HCT116 (cell line): ENCODE measurements at regions not wholly inside any gene's neighbourhood (a gene's known extent, or its start where the extent isn't known, plus 50 kb on each side); places are given as distances from the start of the nearest gene placed in this dataset.

Experiments
- ATAC-seq: fragments of 200-7000 bp; cut with Tn5 transposase; 2 replicates; pipeline ENCODE4 v1.9.1; 2020; ENCODE audit warnings: mild to moderate bottlenecking, moderate library complexity
- BruUV-seq: library from RNA; stranded (reverse); fragments of 400-500 nt; replicated peaks from 2 replicates; lab custom pipeline; 2021; lab: Mats Ljungman, UMichigan
- CTCF ChIA-PET: fragments of 300-600 bp; sonication (Branson Sonifier 250); formaldehyde crosslinking; loops from one replicate; lab custom pipeline; 2021; ENCODE audit warnings: antibody characterized with exemption; lab: Charles Lee
- POLR2A ChIA-PET: fragments of 300-600, 350-600 bp; sonication (Branson Sonifier 250); formaldehyde crosslinking; loops from one replicate; lab custom pipeline; 2021; ENCODE audit warnings: antibody characterized with exemption; lab: Charles Lee
- RAD21 ChIA-PET, 2 experiments: fragments of 300-600 bp; sonication (Branson Sonifier 250); formaldehyde crosslinking; loops; one replicate each; lab custom pipeline; 2023; ENCODE audit warnings: low total read pairs in 2 of 2; ENCODE audit not compliant: uncharacterized antibody in 2 of 2, unreplicated experiment in 2 of 2, low non-redundant PET in 1 of 2; lab: Charles Lee
- DNase-seq: peaks from one replicate; pipeline ENCODE4 v3.0.0-alpha.2; 2010; ENCODE audit warnings: low read depth, low spot score
- H2AFZ ChIP-seq: fragments of 200-600 bp; shearing (Covaris generic), sonication (generic); 2 replicates; pipeline ENCODE4 v1.6.1; 2017; ENCODE audit warnings: low read depth, mixed run types, mixed read lengths, antibody characterized with exemption, low read length; ENCODE audit not compliant: poor library complexity, severe bottlenecking
- H3K27ac ChIP-seq: 2 replicates; pipeline ENCODE4 v1.5.1; 2012; ENCODE audit warnings: low read depth, low read length
- H3K27me3 ChIP-seq: fragments of 200-600 bp; sonication (generic); 2 replicates; pipeline ENCODE4 v1.6.1; 2016; ENCODE audit warnings: mixed run types, low read length, mixed read lengths; ENCODE audit not compliant: insufficient read depth
- H3K36me3 ChIP-seq, 2 experiments: fragments of 200-500 bp in 1 of 2; fragments of 200-600 bp in 1 of 2; sonication (Bioruptor generic) in 1 of 2; sonication (generic) in 1 of 2; 2 replicates each; pipeline versions ENCODE4 v1.5.1 to v1.6.1; 2014 to 2016; ENCODE audit warnings: low read length in 2 of 2, inconsistent platforms in 1 of 2, mixed read lengths in 1 of 2, mixed run types in 1 of 2; ENCODE audit not compliant: insufficient read depth in 2 of 2, control insufficient read depth in 1 of 2
- H3K4me1 ChIP-seq, 2 experiments: fragments of 200-600 bp in 1 of 2; sonication (generic) in 1 of 2; 2 replicates each; pipeline versions ENCODE4 v1.5.1 to v1.6.1; 2012 to 2017; ENCODE audit warnings: low read length in 2 of 2, inconsistent platforms in 1 of 2, mild to moderate bottlenecking in 1 of 2, mixed read lengths in 1 of 2, mixed run types in 1 of 2, moderate library complexity in 1 of 2; ENCODE audit not compliant: insufficient read depth in 2 of 2, control insufficient read depth in 1 of 2
- H3K4me2 ChIP-seq: fragments of 200-600 bp; sonication (generic); 2 replicates; pipeline ENCODE4 v1.6.1; 2017; ENCODE audit warnings: mixed run types, low read length, mixed read lengths
- H3K4me3 ChIP-seq, 2 experiments: fragments of 200-600 bp in 1 of 2; sonication (generic) in 1 of 2; replicated peaks in 1 of 2; 2 replicates each; pipeline ENCODE4 v1.5.1; 2011 to 2016; ENCODE audit warnings: low read length in 2 of 2, control low read depth in 1 of 2, low read depth in 1 of 2, mild to moderate bottlenecking in 1 of 2, mixed read lengths in 1 of 2, mixed run types in 1 of 2
- H3K79me2 ChIP-seq: fragments of 200-600 bp; sonication (generic); 2 replicates; pipeline ENCODE4 v1.6.1; 2017; ENCODE audit warnings: mild to moderate bottlenecking, mixed run types, low read length, moderate library complexity, mixed read lengths; ENCODE audit not compliant: insufficient read depth
- H3K9ac ChIP-seq: fragments of 200-600 bp; sonication (generic); 2 replicates; pipeline ENCODE4 v1.6.1; 2016; ENCODE audit warnings: low read length, mixed read lengths
- H3K9me2 ChIP-seq: fragments of 200-600 bp; sonication (generic), shearing (Covaris generic); 2 replicates; pipeline ENCODE4 v1.6.1; 2017; ENCODE audit warnings: mixed run types, mild to moderate bottlenecking, moderate library complexity; ENCODE audit not compliant: insufficient read depth
- H3K9me3 ChIP-seq, 2 experiments: fragments of 200-500 bp in 1 of 2; fragments of 200-600 bp in 1 of 2; sonication (Bioruptor generic) in 1 of 2; sonication (generic) in 1 of 2; 2 replicates each; pipeline ENCODE4 v1.6.1; 2014 to 2017; ENCODE audit warnings: low read length in 2 of 2, mixed read lengths in 2 of 2, inconsistent platforms in 1 of 2, low read depth in 1 of 2, mild to moderate bottlenecking in 1 of 2, mixed run types in 1 of 2, moderate library complexity in 1 of 2; ENCODE audit not compliant: control insufficient read depth in 1 of 2, insufficient read depth in 1 of 2
- H4K20me1 ChIP-seq: fragments of 200-600 bp; sonication (generic), shearing (Covaris generic); 2 replicates; pipeline ENCODE4 v1.6.1; 2017; ENCODE audit warnings: mixed run types, mild to moderate bottlenecking, moderate library complexity; ENCODE audit not compliant: insufficient read depth
- ATF3 ChIP-seq: IDR thresholded peaks from 2 replicates; pipeline ENCODE4 v1.6.1; 2012
- CBX3 ChIP-seq: IDR thresholded peaks from 2 replicates; pipeline ENCODE4 v1.6.1; 2012; ENCODE audit warnings: low read depth
- CEBPB ChIP-seq: IDR thresholded peaks from 2 replicates; pipeline ENCODE4 v1.6.1; 2012; ENCODE audit warnings: low read depth
- CTCF ChIP-seq, 3 experiments: fragments of 200-600 bp in 1 of 3; sonication (generic) in 1 of 3; IDR thresholded peaks in 2 of 3; conservative IDR thresholded peaks in 1 of 3; 2 replicates each; pipeline ENCODE4 v1.5.1; 2012 to 2017; ENCODE audit warnings: low read depth in 2 of 3, low read length in 2 of 3, antibody characterized with exemption in 1 of 3, borderline replicate concordance in 1 of 3, control low read depth in 1 of 3, mild to moderate bottlenecking in 1 of 3, mixed read lengths in 1 of 3, mixed run types in 1 of 3, moderate library complexity in 1 of 3; ENCODE audit not compliant: insufficient read depth in 1 of 3
- EGR1 ChIP-seq: IDR thresholded peaks from 2 replicates; pipeline ENCODE4 v1.6.1; 2012; ENCODE audit warnings: low read depth
- ELF1 ChIP-seq: IDR thresholded peaks from 2 replicates; pipeline ENCODE4 v1.6.1; 2012; ENCODE audit warnings: low read depth, borderline replicate concordance
- EZH2 ChIP-seq: fragments of 200-600 bp; sonication (generic); IDR thresholded peaks from 2 replicates; pipeline ENCODE4 v1.6.1; 2017; ENCODE audit warnings: antibody characterized with exemption, mixed run types
- EZH2phosphoT487 ChIP-seq: fragments of 200-600 bp; IDR thresholded peaks from 2 replicates; pipeline ENCODE4 v1.6.1; 2018; ENCODE audit warnings: antibody characterized with exemption, borderline replicate concordance
- FOSL1 ChIP-seq: IDR thresholded peaks from 2 replicates; pipeline ENCODE4 v1.6.1; 2012; ENCODE audit warnings: low read depth
- JUND ChIP-seq: IDR thresholded peaks from 2 replicates; pipeline ENCODE4 v1.6.1; 2012
- MAX ChIP-seq: IDR thresholded peaks from 2 replicates; pipeline ENCODE4 v1.6.1; 2012
- POLR2A ChIP-seq: IDR thresholded peaks from 2 replicates; pipeline ENCODE4 v1.7.0; 2011; ENCODE audit warnings: borderline replicate concordance; ENCODE audit not compliant: insufficient read depth, insufficient read length; ENCODE audit errors: extremely low read depth
- RAD21 ChIP-seq: IDR thresholded peaks from 2 replicates; pipeline ENCODE4 v1.6.1; 2012; ENCODE audit warnings: low read depth, mild to moderate bottlenecking
- REST ChIP-seq: IDR thresholded peaks from 2 replicates; pipeline ENCODE4 v1.6.1; 2012; ENCODE audit warnings: low read depth
- SP1 ChIP-seq: IDR thresholded peaks from 2 replicates; pipeline ENCODE4 v1.6.1; 2012; ENCODE audit warnings: low read depth
- SRF ChIP-seq: IDR thresholded peaks from 2 replicates; pipeline ENCODE4 v1.6.1; 2012; ENCODE audit warnings: low read depth
- TCF7L2 ChIP-seq: IDR thresholded peaks from 2 replicates; pipeline ENCODE4 v1.7.0; 2011; ENCODE audit warnings: borderline replicate concordance, inconsistent platforms; ENCODE audit not compliant: insufficient read depth, insufficient read length; ENCODE audit errors: extremely low read depth
- YY1 ChIP-seq: IDR thresholded peaks from 2 replicates; pipeline ENCODE4 v1.6.1; 2011; ENCODE audit warnings: low read length, low read depth, moderate library complexity, mild to moderate bottlenecking; ENCODE audit not compliant: insufficient replicate concordance; ENCODE audit errors: extremely low read depth
- ZFX ChIP-seq: fragments of 450-650 bp; IDR thresholded peaks from 2 replicates; pipeline ENCODE4 v1.6.1; 2017
- intact Hi-C: fragments of 100-400 bp; cut with micrococcal nuclease; formaldehyde crosslinking; loops from 2 replicates; pipeline ENCODE4 v1.10.0; 2022

- intact Hi-C loops: no loop called here
- no peak for ATAC-seq
- no peaks in the 10 kb centered on the region for H3K79me2 ChIP-seq
These were observed 240.4 kb upstream of the LDB2 start for GRCh38 chr4:17138847-17139246.

More at GRCh38 chr4:17138847-17139246, 240.4 kb upstream of the LDB2 start:
- H3K4me3 ChIP-seq: no peak overlapping the region
- no peaks in the 10 kb centered on the region for H4K20me1 ChIP-seq
- POLR2A ChIA-PET: no interaction called here
- H3K9me3 ChIP-seq: no peaks in the 10 kb centered on the region; a peak in 1 of 4 replicates
- TF ChIP-seq YY1: no peak
- TF ChIP-seq EZH2: no peak
- TF ChIP-seq FOSL1: no peak
- no peak for TF ChIP-seq ATF3
- TF ChIP-seq EGR1: no peak
- TF ChIP-seq ELF1: no peak
- no peak for TF ChIP-seq POLR2A
- no peak for TF ChIP-seq TCF7L2
- no peak for TF ChIP-seq EZH2phosphoT487
- no peak for TF ChIP-seq MAX
- no peak for TF ChIP-seq CTCF (IDR thresholded peaks at IDR 0.05 in 2 of 3, conservative IDR thresholded peaks at IDR 0.05 in 1 of 3; ENCODE audit: borderline replicate concordance in 1 of 3, insufficient read depth in 1 of 3, low read depth in 2 of 3, low read length in 2 of 3)
- TF ChIP-seq REST: no peak
- no peak for TF ChIP-seq SRF
- TF ChIP-seq ZFX: no peak
- no peak for TF ChIP-seq CEBPB
- TF ChIP-seq SP1: no peak
- TF ChIP-seq RAD21: no peak
- no peak for TF ChIP-seq CBX3
- TF ChIP-seq JUND: no peak
- TF ChIP-seq, all 23 proteins: peak for 0
- BruUV-seq: no TSS peak
- Histone ChIP-seq H3K4me2 (no peak overlapping the region), H3K27ac (no peak overlapping the region), H3K9ac (no peak overlapping the region), H3K27me3 (0 out of 2 replicates have a peak, but pooled peaks cover 5% of the 10 kb centered on the region), H2AFZ (no peak overlapping the region), H3K36me3 (no peaks in the 10 kb centered on the region), H3K9me2 (no peaks in the 10 kb centered on the region), H3K4me1 (no peaks in the 10 kb centered on the region)
- ChIA-PET RAD21 (no interaction called here), CTCF (no interaction called here)
- DNase-seq: no peak
